Left cardiac atrium (tissue), 4 donors: ENCODE measurements at regions not wholly inside any gene's neighbourhood (a gene's known extent, or its start where the extent isn't known, plus 50 kb on each side); places are given as distances from the start of the nearest gene placed in this dataset.
"Not testable (repeated sequence)": the region's sequence is repeated elsewhere in the genome, so short reads cannot be mapped to it uniquely, and the experiment has no call there.

ENCODE experiments used
- ATAC-seq, 2 donors: fragments of 200-7000 bp; cut with Tn5 transposase; one replicate each; pipeline ENCODE4 v1.9.1; 2020; ENCODE audit warnings: mild to moderate bottlenecking in 2 of 2, moderate library complexity in 2 of 2
- DNase-seq: peaks from one replicate; pipeline ENCODE4 v3.0.0-alpha.2; 2020
- intact Hi-C, 2 donors: fragments of 100-400 bp; cut with DNase I; formaldehyde crosslinking; loops; one replicate each; pipeline versions ENCODE4 v1.14.1 to v1.15.1; 2022 to 2023
- donor health status: DM: no; HTN: yes; CAD: no.
- donor health status: DM: no; HTN: yes; CAD: no; lungs with severe emphysema.
- donor health status: DM: yes; HTN: yes; CAD: no.
- donor health status: Dilated cardiomyopathy.

- intact Hi-C loops = no loop called here
- ATAC-seq (no peak), DNase-seq (no peak)
Measured at GRCh38 chr4:7141151-7141834, 51.0 kb upstream of the SORCS2 start.

GRCh38 chr4:7140692-7141069 lies 51.7 kb upstream of the SORCS2 start:
- DNase-seq (no peak), ATAC-seq (no peak)
- intact Hi-C loops = no loop called here

- intact Hi-C loops = no loop called here
- ATAC-seq (no peak), DNase-seq (no peak)
Measured at GRCh38 chr4:7140062-7140691, 52.2 kb upstream of the SORCS2 start.

- DNase-seq (no peak), ATAC-seq (no peak)
- intact Hi-C loops = no loop called here
Measured at GRCh38 chr4:7139167-7139982, 53.0 kb upstream of the SORCS2 start.

- intact Hi-C loops = no loop called here
- DNase-seq (no peak), ATAC-seq (no peak)
Measured at GRCh38 chr4:7138223-7139166, 53.8 kb upstream of the SORCS2 start.

GRCh38 chr4:7137326-7138200 lies 54.8 kb upstream of the SORCS2 start:
- DNase-seq (no peak), ATAC-seq (no peak)
- intact Hi-C loops = no loop called here

GRCh38 chr4:7136351-7136750 lies 56.0 kb upstream of the SORCS2 start:
- ATAC-seq = no peak
- no peak for DNase-seq
- intact Hi-C loops = no loop called here

- no peak for DNase-seq
- peak in 1 of 2 donors; percentile 16 for ATAC-seq
- intact Hi-C loops = no loop called here
Measured at GRCh38 chr4:7135389-7135746, 57.0 kb upstream of the SORCS2 start.

GRCh38 chr4:7134737-7135388 lies 57.5 kb upstream of the SORCS2 start:
- intact Hi-C loops = no loop called here
- DNase-seq = peak; percentile 65
- ATAC-seq = peak; percentile 79 to 85

- DNase-seq, intact Hi-C loops, ATAC-seq: not testable (repeated sequence)
Measured at GRCh38 chr4:7133818-7134650, 58.3 kb upstream of the SORCS2 start.

GRCh38 chr4:7132730-7133582 lies 59.4 kb upstream of the SORCS2 start:
- intact Hi-C loops = no loop called here
- ATAC-seq = no peak
- no peak for DNase-seq

GRCh38 chr4:7132249-7132648 lies 60.1 kb upstream of the SORCS2 start:
- intact Hi-C loops = no loop called here
- DNase-seq (no peak), ATAC-seq (no peak)

- DNase-seq = no peak
- intact Hi-C loops = no loop called here
- no peak for ATAC-seq
Measured at GRCh38 chr4:7131498-7132031, 60.8 kb upstream of the SORCS2 start.

GRCh38 chr4:7130621-7131211 lies 61.6 kb upstream of the SORCS2 start:
- ATAC-seq = no peak
- DNase-seq = no peak
- intact Hi-C loops = no loop called here

GRCh38 chr4:7129871-7130620 lies 62.2 kb upstream of the GRPEL1 start:
- DNase-seq = no peak
- intact Hi-C loops = no loop called here
- ATAC-seq = no peak
